HEK293T (cell line): ENCODE measurements at regions not wholly inside any gene's neighbourhood (a gene's known extent, or its start where the extent isn't known, plus 50 kb on each side); places are given as distances from the start of the nearest gene placed in this dataset.

Experiments used
- CTCF ChIA-PET: fragments of 350-600 bp; formaldehyde crosslinking; extraction: SDS; loops from one replicate; lab custom pipeline; 2021; ENCODE audit warnings: antibody characterized with exemption, inconsistent platforms; lab: Yijun Ruan, JAX
- POLR2A ChIA-PET: fragments of 350-600 bp; formaldehyde crosslinking; extraction: SDS; loops from one replicate; lab custom pipeline; 2020; ENCODE audit warnings: antibody characterized with exemption, inconsistent platforms; lab: Yijun Ruan, JAX
- DNase-seq: peaks from one replicate; pipeline ENCODE4 v3.0.0; 2012; ENCODE audit warnings: mixed read lengths; ENCODE audit errors: extremely low spot score
- ARNT ChIP-seq: fragments of 450-650 bp; IDR thresholded peaks from 2 replicates; pipeline ENCODE4 v1.6.1; 2017; ENCODE audit warnings: mild to moderate bottlenecking
- BHLHE40 ChIP-seq: fragments of 450-650 bp; IDR thresholded peaks from 2 replicates; pipeline ENCODE4 v1.6.1; 2016; ENCODE audit warnings: mild to moderate bottlenecking, moderate library complexity, borderline replicate concordance
- CTBP1 ChIP-seq: fragments of 450-650 bp; IDR thresholded peaks from 2 replicates; pipeline ENCODE4 v1.6.1; 2016; ENCODE audit warnings: borderline replicate concordance
- ELF4 ChIP-seq: fragments of 450-650 bp; IDR thresholded peaks from 2 replicates; pipeline ENCODE4 v1.6.1; 2017; ENCODE audit warnings: antibody characterized with exemption
- FOXA1 ChIP-seq: fragments of 450-650 bp; IDR thresholded peaks from 2 replicates; pipeline ENCODE4 v1.6.1; 2016; ENCODE audit warnings: mild to moderate bottlenecking
- FOXK2 ChIP-seq: fragments of 450-650 bp; IDR thresholded peaks from 2 replicates; pipeline ENCODE4 v1.6.1; 2016; ENCODE audit warnings: mild to moderate bottlenecking
- FOXM1 ChIP-seq: fragments of 450-650 bp; IDR thresholded peaks from 2 replicates; pipeline ENCODE4 v1.6.1; 2017; ENCODE audit warnings: mild to moderate bottlenecking, borderline replicate concordance
- HDGF ChIP-seq: fragments of 450-650 bp; IDR thresholded peaks from 2 replicates; pipeline ENCODE4 v1.6.1; 2017; ENCODE audit warnings: antibody characterized with exemption, borderline replicate concordance
- L3MBTL2 ChIP-seq: fragments of 450-650 bp; conservative IDR thresholded peaks from 2 replicates; pipeline ENCODE4 v1.6.1; 2016; ENCODE audit warnings: mild to moderate bottlenecking
- LEF1 ChIP-seq: fragments of 450-650 bp; IDR thresholded peaks from 2 replicates; pipeline ENCODE4 v1.6.1; 2017; ENCODE audit warnings: mild to moderate bottlenecking, borderline replicate concordance
- NFRKB ChIP-seq: fragments of 450-650 bp; IDR thresholded peaks from 2 replicates; pipeline ENCODE4 v1.6.1; 2016; ENCODE audit warnings: mild to moderate bottlenecking, moderate library complexity
- PKNOX1 ChIP-seq: fragments of 450-650 bp; IDR thresholded peaks from 2 replicates; pipeline ENCODE4 v1.6.1; 2016
- SP1 ChIP-seq: fragments of 450-650 bp; IDR thresholded peaks from 2 replicates; pipeline ENCODE4 v1.6.1; 2017
- SUZ12 ChIP-seq: fragments of 450-650 bp; IDR thresholded peaks from 2 replicates; pipeline ENCODE4 v1.6.1; 2016; ENCODE audit warnings: mild to moderate bottlenecking
- TARDBP ChIP-seq: fragments of 450-650 bp; IDR thresholded peaks from 2 replicates; pipeline ENCODE4 v1.6.1; 2016
- ZNF384 ChIP-seq: fragments of 450-650 bp; IDR thresholded peaks from 2 replicates; pipeline ENCODE4 v1.6.1; 2016

- ChIA-PET CTCF (no interaction called here), POLR2A (no interaction called here)
Measured at GRCh38 chr5:163635631-163636030, 130.2 kb downstream of the MAT2B start.

GRCh38 chr5:163642904-163643303 is 137.5 kb downstream of the MAT2B start:
- POLR2A ChIA-PET, result no interaction called here
- CTCF ChIA-PET, result no interaction called here
- TF ChIP-seq ELF4, result no peak
- no peak for TF ChIP-seq ZNF384
- no peak for TF ChIP-seq FOXM1
- no peak for TF ChIP-seq HDGF
- no peak for TF ChIP-seq SUZ12
- no peak for TF ChIP-seq NFRKB
- TF ChIP-seq CTBP1, result no peak
- TF ChIP-seq ARNT, result no peak
- TF ChIP-seq LEF1, result no peak
- no peak for TF ChIP-seq L3MBTL2
- TF ChIP-seq FOXA1, result no peak
- no peak for TF ChIP-seq TARDBP
- TF ChIP-seq BHLHE40, result no peak
- no peak for TF ChIP-seq PKNOX1
- no peak for TF ChIP-seq SP1
- TF ChIP-seq FOXK2, result no peak
- no peak for DNase-seq

More at GRCh38 chr5:163635631-163636030, 130.2 kb downstream of the MAT2B start:
- no peak for TF ChIP-seq NFRKB
- TF ChIP-seq FOXA1, result no peak
- TF ChIP-seq PKNOX1, result no peak
- no peak for TF ChIP-seq TARDBP
- no peak for TF ChIP-seq BHLHE40
- TF ChIP-seq HDGF, result no peak
- TF ChIP-seq SP1, result no peak
- no peak for TF ChIP-seq ZNF384
- no peak for DNase-seq

- TF ChIP-seq FOXM1 (no peak), LEF1 (no peak), BHLHE40 (no peak), ZNF384 (no peak), TARDBP (no peak), ARNT (no peak)
- no peak for DNase-seq
- ChIA-PET POLR2A (no interaction called here), CTCF (no interaction called here)
Measured at GRCh38 chr5:163645421-163646416, 140.3 kb downstream of the MAT2B start.

- CTCF ChIA-PET, result no interaction called here
- no peak for DNase-seq
- TF ChIP-seq TARDBP (no peak), LEF1 (no peak), SP1 (no peak), SUZ12 (no peak), CTBP1 (no peak), ZNF384 (no peak)
- POLR2A ChIA-PET, result no interaction called here
Measured at GRCh38 chr5:163649514-163649913, 144.1 kb downstream of the MAT2B start.

- no peak for TF ChIP-seq BHLHE40
- no peak for TF ChIP-seq ZNF384
- no peak for TF ChIP-seq PKNOX1
- TF ChIP-seq L3MBTL2, result no peak
- TF ChIP-seq TARDBP, result no peak
- TF ChIP-seq SUZ12, result no peak
- no peak for TF ChIP-seq HDGF
- TF ChIP-seq SP1, result no peak
- TF ChIP-seq CTBP1, result no peak
- no peak for TF ChIP-seq FOXK2
- no peak for TF ChIP-seq FOXM1
- TF ChIP-seq ARNT, result no peak
- CTCF ChIA-PET, result no interaction called here
- no peak for DNase-seq
- POLR2A ChIA-PET, result no interaction called here
Measured at GRCh38 chr5:163653526-163653925, 148.1 kb downstream of the MAT2B start.

- ChIA-PET POLR2A (no interaction called here), CTCF (no interaction called here)
- DNase-seq, result no peak
- TF ChIP-seq SUZ12 (no peak), SP1 (no peak), LEF1 (no peak), PKNOX1 (no peak), FOXM1 (no peak), FOXK2 (no peak), TARDBP (no peak), ELF4 (no peak), ARNT (no peak), ZNF384 (no peak), HDGF (no peak), BHLHE40 (no peak), FOXA1 (no peak), CTBP1 (no peak), NFRKB (no peak), L3MBTL2 (no peak)
Measured at GRCh38 chr5:163658702-163659567, 153.5 kb downstream of the MAT2B start.
